ENCODE measurements at regions not wholly inside any gene's neighbourhood (a gene's known extent, or its start where the extent isn't known, plus 50 kb on each side); places are given as distances from the start of the nearest gene placed in this dataset.
"Not testable (repeated sequence)": the region's sequence is repeated elsewhere in the genome, so short reads cannot be mapped to it uniquely, and the experiment has no call there.

DNA sequence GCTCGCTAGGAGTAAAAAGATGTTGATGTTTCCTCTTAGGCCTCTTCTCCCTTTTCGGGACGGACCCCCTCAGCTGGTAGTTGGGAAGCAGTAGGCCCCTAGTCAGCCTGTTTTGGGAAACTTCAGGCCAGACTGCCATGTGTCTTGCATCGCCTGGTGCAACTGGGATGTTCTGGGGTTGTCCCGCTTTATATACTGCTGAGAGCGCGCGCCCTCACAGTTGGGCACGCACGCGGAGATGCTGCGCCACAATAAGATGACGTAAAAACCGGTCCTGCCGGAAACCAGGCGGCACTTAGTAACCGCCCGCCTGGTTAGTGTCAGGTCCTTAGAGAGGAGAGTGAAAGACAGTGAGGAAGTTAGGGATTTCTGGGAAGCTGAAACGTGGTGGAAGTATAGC is 231.3 kb upstream of the CT83 start:
- H3K27me3 Mint-ChIP-seq, result no peaks in the 10 kb centered on the region
- POLR2A ChIA-PET, result no interaction called here
- Histone ChIP-seq H3K9me3 (ENCODE audit: control insufficient read depth in 1 of 2, insufficient read depth in 1 of 2, low read length in 2 of 2) (peaks cover 0 to 4% of the 10 kb centered on the region in 2 experiments), H3K4me3 (ENCODE audit: low read length) (no peak overlapping the region), H3K27me3 (ENCODE audit: control insufficient read depth in 1 of 2, insufficient read depth in 2 of 2, low read length in 2 of 2) (no peaks in the 10 kb centered on the region), H3K4me1 (ENCODE audit: insufficient read depth, low read length) (no peaks in the 10 kb centered on the region), H3K27ac (ENCODE audit: low read depth in 1 of 2, low read length in 2 of 2) (no peak overlapping the region), H3K36me3 (ENCODE audit: insufficient read depth, low read length) (no peaks in the 10 kb centered on the region)
- H3K36me3 Mint-ChIP-seq (ENCODE audit: low read depth), result no peaks in the 10 kb centered on the region
- no peak for TF ChIP-seq CTCF (IDR thresholded peaks at IDR 0.05)
- intact Hi-C loops (cut with DNase I, micrococcal nuclease), result no loop called here
- CTCF ChIA-PET, result no interaction called here
- no peak overlapping the region for H3K27ac Mint-ChIP-seq
- no peaks in the 10 kb centered on the region for H3K4me1 Mint-ChIP-seq (ENCODE audit: low read depth)
- DNase-seq (no peak), ATAC-seq (ENCODE audit: poor library complexity) (no peak)
- no peak overlapping the region for H3K4me3 Mint-ChIP-seq
- peaks cover 5% of the 10 kb centered on the region for H3K9me3 Mint-ChIP-seq

DNA sequence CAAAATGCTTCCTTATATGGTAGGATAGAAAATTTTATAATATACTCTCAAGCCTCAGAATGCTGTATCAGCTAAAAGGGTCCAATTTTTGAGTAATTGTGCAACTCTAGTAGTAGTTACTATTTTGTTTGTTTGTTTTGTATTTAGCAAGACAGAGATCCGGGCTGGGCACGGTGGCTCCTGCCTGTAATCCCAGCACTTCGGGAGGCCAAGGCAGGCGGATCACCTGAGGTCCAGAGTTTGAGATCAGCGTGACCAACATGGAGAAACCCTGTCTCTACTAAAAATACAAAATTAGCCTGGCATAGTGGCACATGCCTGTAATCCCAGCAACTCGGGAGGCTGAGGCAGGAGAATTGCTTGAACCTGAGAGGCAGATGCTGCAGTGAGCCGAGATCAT is 216.8 kb upstream of the CT83 start:
- H3K27ac Mint-ChIP-seq; H3K4me3 ChIP-seq (ENCODE audit: low read length); H3K4me3 Mint-ChIP-seq; H3K27me3 ChIP-seq (ENCODE audit: control insufficient read depth in 1 of 2, insufficient read depth in 2 of 2, low read length in 2 of 2); H3K27ac ChIP-seq (ENCODE audit: low read depth in 1 of 2, low read length in 2 of 2); H3K9me3 Mint-ChIP-seq; H3K4me1 ChIP-seq (ENCODE audit: insufficient read depth, low read length); POLR2A ChIA-PET; H3K4me1 Mint-ChIP-seq (ENCODE audit: low read depth); ATAC-seq (ENCODE audit: poor library complexity); intact Hi-C loops (cut with DNase I, micrococcal nuclease); H3K9me3 ChIP-seq (ENCODE audit: control insufficient read depth in 1 of 2, insufficient read depth in 1 of 2, low read length in 2 of 2); H3K36me3 Mint-ChIP-seq (ENCODE audit: low read depth); DNase-seq; H3K27me3 Mint-ChIP-seq; CTCF ChIA-PET; H3K36me3 ChIP-seq (ENCODE audit: insufficient read depth, low read length): not testable (repeated sequence)

DNA sequence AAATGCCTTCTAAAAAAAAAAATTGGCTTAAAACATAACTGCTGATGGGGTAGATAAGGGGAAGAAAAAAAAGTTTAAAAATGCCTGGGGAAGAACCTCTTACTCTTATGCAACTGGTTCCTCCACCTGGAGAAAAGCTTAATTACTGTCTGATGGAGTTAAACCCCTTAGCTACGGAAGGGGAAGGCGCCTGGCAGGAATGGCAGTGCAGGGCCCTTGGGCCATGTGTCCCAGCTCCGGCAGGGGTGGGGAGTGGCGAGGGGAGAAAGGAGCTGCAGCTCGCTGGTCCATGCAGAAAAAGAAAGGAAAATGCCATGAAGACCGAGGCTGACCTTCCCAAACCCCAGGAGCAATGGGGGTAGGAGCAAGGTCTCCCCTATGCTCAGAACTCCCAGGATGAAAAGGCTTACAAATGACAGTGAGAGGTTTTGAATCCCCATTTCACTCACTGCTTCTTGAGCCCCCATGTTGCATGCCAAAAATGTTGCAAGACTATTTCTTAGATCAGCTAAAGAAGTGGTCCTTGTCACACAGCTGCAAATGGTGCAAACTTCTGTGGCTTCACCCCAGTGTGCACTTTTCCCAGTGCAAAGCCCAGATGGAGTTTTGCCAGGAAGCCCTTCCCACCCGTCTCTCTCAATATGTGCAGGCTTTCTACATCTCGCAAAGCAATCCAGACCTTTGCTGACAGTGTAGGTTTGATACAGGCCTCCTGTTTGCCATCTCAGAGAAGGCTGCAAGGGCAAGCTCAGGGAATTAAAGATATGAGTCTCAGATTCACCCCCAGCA is 204.8 kb upstream of the CT83 start:
- H3K27ac Mint-ChIP-seq, result no peak overlapping the region
- no peak for DNase-seq
- no peaks in the 10 kb centered on the region for H3K9me3 Mint-ChIP-seq
- H3K36me3 ChIP-seq (ENCODE audit: insufficient read depth, low read length), result no peaks in the 10 kb centered on the region
- TF ChIP-seq CTCF (IDR thresholded peaks at IDR 0.05), result no peak
- H3K4me3 Mint-ChIP-seq, result no peak overlapping the region
- H3K36me3 Mint-ChIP-seq (ENCODE audit: low read depth), result no peaks in the 10 kb centered on the region
- no peak overlapping the region for H3K4me3 ChIP-seq (ENCODE audit: low read length)
- intact Hi-C loops (cut with DNase I, micrococcal nuclease), result no loop called here
- no peaks in the 10 kb centered on the region for H3K4me1 ChIP-seq (ENCODE audit: insufficient read depth, low read length)
- H3K27ac ChIP-seq (ENCODE audit: low read depth in 1 of 2, low read length in 2 of 2), result no peak overlapping the region
- no peaks in the 10 kb centered on the region for H3K27me3 Mint-ChIP-seq
- no peaks in the 10 kb centered on the region for H3K9me3 ChIP-seq (ENCODE audit: control insufficient read depth in 1 of 2, insufficient read depth in 1 of 2, low read length in 2 of 2)
- H3K4me1 Mint-ChIP-seq (ENCODE audit: low read depth), result no peaks in the 10 kb centered on the region
- ChIA-PET POLR2A (no interaction called here), CTCF (no interaction called here)
- no peaks in the 10 kb centered on the region for H3K27me3 ChIP-seq (ENCODE audit: control insufficient read depth in 1 of 2, insufficient read depth in 2 of 2, low read length in 2 of 2)
- ATAC-seq (ENCODE audit: poor library complexity), result no peak

- POLR2A ChIA-PET, result no interaction called here
- CTCF ChIA-PET, result no interaction called here
- H3K36me3 Mint-ChIP-seq (ENCODE audit: low read depth), result no peaks in the 10 kb centered on the region
Measured at GRCh38 chrX:116657071-116657470, 194.3 kb upstream of the CT83 start.

More at GRCh38 chrX:116657071-116657470, 194.3 kb upstream of the CT83 start:
- H3K27ac ChIP-seq (ENCODE audit: low read depth in 1 of 2, low read length in 2 of 2), result no peak overlapping the region
- DNase-seq (no peak), ATAC-seq (ENCODE audit: poor library complexity) (no peak)
- H3K9me3 ChIP-seq (ENCODE audit: control insufficient read depth in 1 of 2, insufficient read depth in 1 of 2, low read length in 2 of 2), result peaks cover 0 to 6% of the 10 kb centered on the region in 2 experiments
- H3K27ac Mint-ChIP-seq, result no peak overlapping the region
- H3K36me3 ChIP-seq (ENCODE audit: insufficient read depth, low read length), result no peaks in the 10 kb centered on the region
- H3K27me3 ChIP-seq (ENCODE audit: control insufficient read depth in 1 of 2, insufficient read depth in 2 of 2, low read length in 2 of 2), result no peaks in the 10 kb centered on the region
- no peak overlapping the region for H3K4me3 ChIP-seq (ENCODE audit: low read length)
- no peak for TF ChIP-seq CTCF (IDR thresholded peaks at IDR 0.05)
- no peak overlapping the region for H3K4me3 Mint-ChIP-seq
- H3K4me1 Mint-ChIP-seq (ENCODE audit: low read depth), result no peaks in the 10 kb centered on the region
- H3K27me3 Mint-ChIP-seq, result no peaks in the 10 kb centered on the region
- no peaks in the 10 kb centered on the region for H3K9me3 Mint-ChIP-seq
- intact Hi-C loops (cut with DNase I, micrococcal nuclease), result no loop called here
- no peaks in the 10 kb centered on the region for H3K4me1 ChIP-seq (ENCODE audit: insufficient read depth, low read length)

All from CD4-positive, alpha-beta T cell (primary cell).